H1 (cell line): ENCODE measurements at regions not wholly inside any gene's neighbourhood (a gene's known extent, or its start where the extent isn't known, plus 50 kb on each side); places are given as distances from the start of the nearest gene placed in this dataset.

Source experiments
- BCL11A ChIP-seq, 2 experiments: IDR thresholded peaks; one replicate each; pipeline ENCODE4 v1.6.1; 2011; ENCODE audit warnings: low read depth in 2 of 2, low read length in 2 of 2, mild to moderate bottlenecking in 2 of 2
- CHD1 ChIP-seq: IDR thresholded peaks from 2 replicates; pipeline ENCODE4 v1.6.1; 2012; ENCODE audit warnings: low read depth, low read length, improper control_type of control experiment
- CHD2 ChIP-seq: IDR thresholded peaks from 2 replicates; pipeline ENCODE4 v1.6.1; 2012; ENCODE audit warnings: low read length, improper control_type of control experiment
- GABPA ChIP-seq: IDR thresholded peaks from 2 replicates; pipeline ENCODE4 v1.6.1; 2011; ENCODE audit warnings: mild to moderate bottlenecking, low read length, moderate library complexity, borderline replicate concordance; ENCODE audit not compliant: insufficient read depth
- JUND ChIP-seq: IDR thresholded peaks from 2 replicates; pipeline ENCODE4 v1.6.1; 2011; ENCODE audit warnings: mild to moderate bottlenecking, improper control_type of control experiment, low read length
- SRF ChIP-seq: IDR thresholded peaks from 2 replicates; pipeline ENCODE4 v1.6.1; 2011; ENCODE audit warnings: mild to moderate bottlenecking, low read depth, low read length, moderate library complexity
- TF ChIP-seq, protein P1 (sequence below): IDR thresholded peaks from 2 replicates; pipeline ENCODE4 v1.6.1; 2011; ENCODE audit warnings: low read depth, mild to moderate bottlenecking, low read length; ENCODE audit not compliant: insufficient read depth

DNA sequence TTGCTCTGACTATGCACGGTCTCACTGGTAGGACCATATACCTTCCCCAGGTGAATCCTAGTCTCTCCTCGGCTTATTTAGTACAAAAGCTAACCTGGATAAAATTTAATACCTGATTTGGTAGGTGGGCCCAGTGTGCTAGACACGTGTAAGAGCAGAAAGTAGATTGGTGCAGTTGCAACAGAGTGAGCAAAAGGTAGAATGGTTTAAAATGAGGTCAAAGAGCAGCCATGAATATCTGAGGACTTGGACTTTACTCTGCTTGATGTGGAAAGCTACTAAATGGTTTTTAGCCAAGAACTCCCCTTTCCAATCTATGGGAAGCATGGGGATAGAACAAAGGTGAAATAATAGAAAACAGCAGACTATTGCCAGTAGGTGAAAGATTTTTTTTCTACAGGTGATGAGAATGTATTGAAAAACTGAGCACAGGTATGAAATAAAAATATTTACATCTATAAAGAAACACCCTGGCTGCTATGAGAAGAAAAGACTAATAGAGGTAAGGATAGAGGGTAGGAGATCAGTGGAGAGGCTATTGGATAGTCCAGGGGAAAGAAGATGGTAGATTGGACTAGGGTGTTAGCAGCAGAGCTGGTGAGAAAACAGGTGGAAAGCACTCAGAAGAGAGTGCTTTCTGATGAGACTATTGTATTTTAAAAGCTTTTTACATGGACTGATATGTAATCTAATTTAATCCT, 61.3 kb upstream of the BCL9 start (continued):
- TF ChIP-seq, protein P1, sequence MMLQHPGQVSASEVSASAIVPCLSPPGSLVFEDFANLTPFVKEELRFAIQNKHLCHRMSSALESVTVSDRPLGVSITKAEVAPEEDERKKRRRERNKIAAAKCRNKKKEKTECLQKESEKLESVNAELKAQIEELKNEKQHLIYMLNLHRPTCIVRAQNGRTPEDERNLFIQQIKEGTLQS: no peak
- TF ChIP-seq CHD1 (no peak), GABPA (no peak), BCL11A (IDR thresholded peaks at IDR 0.05; ENCODE audit: low read depth in 2 of 2, low read length in 2 of 2) (no peak), SRF (no peak), JUND (no peak), CHD2 (no peak)
